Hepatocyte (in vitro differentiated cells): ENCODE measurements at regions not wholly inside any gene's neighbourhood (a gene's known extent, or its start where the extent isn't known, plus 50 kb on each side); places are given as distances from the start of the nearest gene placed in this dataset.

ENCODE experiments used
- EZH2 ChIP-seq: fragments of 200-600 bp; sonication (generic); IDR thresholded peaks from 2 replicates; pipeline ENCODE4 v1.6.1; 2016; ENCODE audit warnings: antibody characterized with exemption, mild to moderate bottlenecking, borderline replicate concordance
- EZH2phosphoT487 ChIP-seq: fragments of 200-600 bp; sonication (generic); IDR thresholded peaks from one replicate; pipeline ENCODE4 v1.6.1; 2018; ENCODE audit warnings: antibody characterized with exemption, mild to moderate bottlenecking, low read depth, moderate library complexity; ENCODE audit not compliant: unreplicated experiment, severe bottlenecking
- TF ChIP-seq, protein P1 (sequence below): fragments of 200-600 bp; sonication (generic); IDR thresholded peaks from 2 replicates; pipeline ENCODE4 v1.5.1; 2016; ENCODE audit warnings: antibody characterized with exemption, mild to moderate bottlenecking; ENCODE audit not compliant: poor library complexity

DNA sequence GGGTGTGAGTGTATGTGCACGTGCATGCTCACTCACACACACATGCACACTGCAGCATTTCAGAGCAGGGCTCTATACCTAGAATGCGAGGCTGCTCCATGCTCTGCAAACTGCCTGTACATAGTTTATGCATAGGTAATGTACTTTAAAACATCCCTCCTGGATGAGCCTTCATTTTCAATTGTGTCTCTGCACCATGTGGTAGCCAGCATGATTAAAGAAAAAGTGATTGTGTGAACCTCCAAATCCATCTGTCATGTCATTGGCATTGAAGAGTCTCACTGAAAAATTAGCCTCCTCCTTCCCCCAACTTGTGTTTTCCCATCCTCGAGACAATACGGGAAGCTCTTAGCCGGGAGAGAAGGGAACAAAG is 120.9 kb upstream of the SPATS2L start:
- TF ChIP-seq EZH2 (no peak), EZH2phosphoT487 (no peak)
- TF ChIP-seq, protein P1, sequence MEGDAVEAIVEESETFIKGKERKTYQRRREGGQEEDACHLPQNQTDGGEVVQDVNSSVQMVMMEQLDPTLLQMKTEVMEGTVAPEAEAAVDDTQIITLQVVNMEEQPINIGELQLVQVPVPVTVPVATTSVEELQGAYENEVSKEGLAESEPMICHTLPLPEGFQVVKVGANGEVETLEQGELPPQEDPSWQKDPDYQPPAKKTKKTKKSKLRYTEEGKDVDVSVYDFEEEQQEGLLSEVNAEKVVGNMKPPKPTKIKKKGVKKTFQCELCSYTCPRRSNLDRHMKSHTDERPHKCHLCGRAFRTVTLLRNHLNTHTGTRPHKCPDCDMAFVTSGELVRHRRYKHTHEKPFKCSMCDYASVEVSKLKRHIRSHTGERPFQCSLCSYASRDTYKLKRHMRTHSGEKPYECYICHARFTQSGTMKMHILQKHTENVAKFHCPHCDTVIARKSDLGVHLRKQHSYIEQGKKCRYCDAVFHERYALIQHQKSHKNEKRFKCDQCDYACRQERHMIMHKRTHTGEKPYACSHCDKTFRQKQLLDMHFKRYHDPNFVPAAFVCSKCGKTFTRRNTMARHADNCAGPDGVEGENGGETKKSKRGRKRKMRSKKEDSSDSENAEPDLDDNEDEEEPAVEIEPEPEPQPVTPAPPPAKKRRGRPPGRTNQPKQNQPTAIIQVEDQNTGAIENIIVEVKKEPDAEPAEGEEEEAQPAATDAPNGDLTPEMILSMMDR, result no peak
